ENCODE measurements at regions not wholly inside any gene's neighbourhood (a gene's known extent, or its start where the extent isn't known, plus 50 kb on each side); places are given as distances from the start of the nearest gene placed in this dataset.
"Not testable (repeated sequence)": the region's sequence is repeated elsewhere in the genome, so short reads cannot be mapped to it uniquely, and the experiment has no call there.

DNA sequence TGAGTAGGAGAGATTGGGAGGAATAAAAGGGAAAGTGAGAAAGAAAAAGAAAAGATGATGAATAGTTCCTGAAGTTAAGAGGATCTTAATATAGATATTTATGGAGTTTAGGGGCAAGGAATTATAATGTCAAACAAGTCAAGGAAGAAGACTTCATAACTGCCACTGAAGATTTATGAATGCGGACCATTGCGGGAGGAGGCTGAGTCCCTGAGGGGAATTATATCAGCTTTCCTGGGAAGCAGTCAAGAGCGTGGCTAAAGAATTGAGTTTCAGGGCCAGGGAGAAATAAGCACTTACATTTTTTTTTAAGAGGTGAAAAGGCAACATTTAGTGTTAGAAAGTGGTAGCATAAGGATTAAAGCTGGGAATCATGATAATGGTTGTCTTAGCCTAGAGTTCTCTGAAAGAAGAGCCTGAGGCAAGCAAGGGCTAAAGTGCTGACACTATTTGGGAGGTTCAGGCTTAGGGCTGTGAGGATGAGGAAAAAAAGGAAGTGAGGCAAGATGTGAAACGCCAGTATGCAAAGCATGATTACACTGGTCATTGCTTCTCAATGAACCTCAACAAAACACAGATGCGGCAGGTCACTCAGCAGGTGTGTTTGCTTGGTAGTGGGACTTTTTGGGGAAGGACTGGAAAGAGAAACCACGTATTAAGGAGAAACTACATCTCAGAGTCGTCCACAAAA lies 217.1 kb downstream of the SLC4A3 start:
- no peak for DNase-seq

GRCh38 chr2:219848882-219849281 lies 221.5 kb downstream of the SLC4A3 start:
- no peak for DNase-seq

GRCh38 chr2:219851169-219851568 lies 223.7 kb downstream of the SLC4A3 start:
- no peak for DNase-seq

- no peak for DNase-seq
These were observed 224.5 kb downstream of the SLC4A3 start for GRCh38 chr2:219851801-219852481.

DNA sequence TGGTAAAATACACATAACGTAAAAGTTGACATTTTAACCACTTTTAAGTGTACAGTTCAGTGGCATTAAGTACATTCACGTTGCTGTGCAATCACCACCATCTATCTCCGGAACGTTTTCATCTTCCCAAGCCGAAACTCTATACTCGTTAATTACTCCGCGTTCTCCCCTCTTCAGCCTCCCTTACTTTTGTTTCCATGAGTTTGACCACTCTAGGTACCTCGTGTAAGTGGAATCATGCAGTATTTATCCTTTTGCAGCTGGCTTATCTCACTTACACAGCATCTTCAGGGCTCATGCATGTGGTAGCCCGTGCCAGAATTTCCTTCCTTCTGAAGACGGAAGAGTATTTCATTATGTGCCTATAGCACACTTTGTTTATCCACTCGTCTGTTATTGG lies 225.2 kb downstream of the SLC4A3 start:
- DNase-seq: no peak

DNA sequence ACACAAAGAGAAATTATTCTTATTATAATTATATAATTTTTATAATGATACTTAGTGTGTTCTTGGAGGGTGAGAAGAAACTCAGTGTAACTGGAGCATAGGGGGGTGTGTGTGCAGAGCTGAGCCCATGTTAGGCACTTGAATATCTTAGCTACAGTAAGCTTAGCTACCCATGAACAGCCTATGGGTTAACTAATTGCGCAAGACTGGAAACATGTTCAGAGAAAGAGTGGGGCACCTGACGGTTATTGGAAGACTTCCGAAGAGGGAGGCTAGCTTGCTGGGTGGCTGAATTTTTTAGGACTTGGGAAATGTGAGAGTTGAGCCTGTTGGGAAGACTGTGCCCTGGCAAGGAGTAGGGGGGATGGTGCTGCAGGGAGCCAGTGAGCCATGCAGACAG lies 229.2 kb downstream of the SLC4A3 start:
- no peak for DNase-seq

DNA sequence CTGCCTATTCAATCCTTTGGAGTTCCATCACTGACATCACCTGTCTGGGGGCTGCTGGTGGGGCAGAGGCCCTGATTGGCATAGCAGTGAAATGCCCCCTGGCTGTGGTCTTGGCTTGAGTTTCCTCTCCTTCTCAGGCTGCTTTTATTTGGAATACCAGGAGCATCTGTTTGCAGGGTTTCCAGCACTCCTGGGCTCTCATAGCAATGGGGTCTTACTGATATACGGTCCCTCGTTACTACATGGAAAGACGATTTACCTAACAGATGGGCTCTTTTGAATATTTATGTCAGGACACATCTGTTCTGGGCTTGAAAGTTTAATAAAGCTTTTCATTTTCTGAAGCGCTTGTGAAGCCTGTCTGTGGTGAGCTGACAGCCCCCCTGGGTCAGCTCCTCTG lies 230.3 kb downstream of the SLC4A3 start:
- no peak for DNase-seq

- no peak for DNase-seq
These were observed 233.9 kb downstream of the SLC4A3 start for GRCh38 chr2:219861307-219861706.

GRCh38 chr2:219864154-219864553 lies 236.7 kb downstream of the SLC4A3 start:
- no peak for DNase-seq

DNA sequence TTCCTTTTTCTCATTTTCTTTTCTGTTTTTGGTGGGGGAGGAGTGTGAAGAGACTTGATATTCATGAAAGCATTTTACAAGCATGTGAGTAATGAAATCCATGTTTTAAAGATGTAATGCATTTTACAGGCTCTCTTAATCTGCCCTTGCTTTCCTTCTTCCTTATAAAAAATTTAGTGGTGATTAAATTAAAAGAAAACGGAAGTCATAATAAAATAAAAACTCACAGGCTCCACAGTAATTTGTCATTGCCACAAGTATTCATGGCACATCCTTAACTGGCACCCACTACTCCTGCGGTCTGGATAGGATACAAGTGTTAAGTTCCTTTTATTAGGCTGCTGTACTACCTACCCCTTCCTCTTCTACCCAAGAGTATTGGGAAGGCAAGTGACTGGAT lies 241.2 kb downstream of the SLC4A3 start:
- DNase-seq: no peak

GRCh38 chr2:219870041-219870440 lies 242.6 kb downstream of the SLC4A3 start:
- DNase-seq: no peak

- DNase-seq: no peak
These were observed 243.9 kb downstream of the SLC4A3 start for GRCh38 chr2:219871351-219871750.

- no peak for DNase-seq
These were observed 247.6 kb downstream of the SLC4A3 start for GRCh38 chr2:219875036-219875435.

GRCh38 chr2:219875986-219876385 lies 248.6 kb downstream of the SLC4A3 start:
- not testable (repeated sequence) for DNase-seq

- no peak for DNase-seq
These were observed 249.5 kb downstream of the SLC4A3 start for GRCh38 chr2:219876931-219877330.

DNA sequence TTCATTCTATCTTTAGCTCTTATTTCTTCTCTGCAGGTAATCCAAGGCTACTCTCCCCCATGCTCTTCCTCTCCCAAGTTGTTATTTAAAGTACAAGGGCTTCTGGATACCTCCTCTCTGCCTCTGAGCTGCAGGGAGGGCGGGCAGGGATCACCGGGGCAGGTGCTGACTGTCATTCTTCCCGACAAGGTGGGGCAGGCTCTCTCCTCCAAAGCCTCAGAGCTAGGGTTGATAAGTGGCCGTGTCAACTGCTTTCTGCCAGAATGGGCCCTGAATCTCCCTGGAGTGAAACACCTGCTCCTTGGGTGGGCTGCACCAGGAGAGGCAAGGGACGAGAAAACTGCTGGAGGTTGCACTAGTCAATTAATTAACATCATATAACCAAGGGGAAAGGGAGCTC lies 250.3 kb downstream of the SLC4A3 start:
- no peak for DNase-seq

DNA sequence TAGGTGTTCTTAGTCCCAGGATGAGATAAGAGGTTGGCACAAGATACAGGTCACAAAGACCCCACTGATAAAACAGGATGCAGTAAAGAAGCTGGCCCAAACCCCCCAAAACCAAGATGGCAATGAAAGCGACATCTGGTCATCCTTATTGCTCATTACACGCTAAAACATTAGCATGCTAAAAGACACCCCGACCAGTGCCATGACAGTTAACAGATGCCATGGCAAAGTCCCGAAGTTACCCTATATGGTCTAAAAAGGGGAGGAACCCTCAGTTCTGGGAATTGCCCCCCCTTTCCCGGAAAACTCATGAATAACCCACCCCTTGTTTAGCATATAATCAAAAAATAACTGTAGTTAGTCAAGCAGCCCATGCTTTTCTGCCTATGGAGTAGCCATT lies 251.1 kb downstream of the SLC4A3 start:
- DNase-seq: no peak

GRCh38 chr2:219881851-219882250 lies 254.4 kb downstream of the SLC4A3 start:
- DNase-seq: no peak

- no peak for DNase-seq
These were observed 259.2 kb downstream of the SLC4A3 start for GRCh38 chr2:219886615-219887014.

DNA sequence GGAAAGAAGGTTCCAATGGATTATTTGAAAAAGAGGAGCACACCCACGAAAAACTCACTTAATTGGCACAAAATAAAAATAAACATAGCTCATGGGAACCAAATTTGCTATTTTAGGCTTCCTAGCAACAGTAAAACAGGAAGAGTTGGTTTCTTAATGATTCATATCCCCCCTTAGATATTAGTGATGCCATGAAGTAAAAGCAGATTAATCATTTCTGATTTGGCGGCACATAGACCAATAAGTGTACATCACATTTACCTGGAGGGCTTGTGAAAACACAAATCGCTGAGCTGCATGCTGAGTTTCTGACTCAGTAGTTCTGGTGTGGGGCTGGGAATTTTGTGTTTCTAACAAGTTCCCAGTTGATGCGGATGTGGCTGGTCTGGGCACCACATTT lies 260.4 kb downstream of the SLC4A3 start:
- no peak for DNase-seq

DNA sequence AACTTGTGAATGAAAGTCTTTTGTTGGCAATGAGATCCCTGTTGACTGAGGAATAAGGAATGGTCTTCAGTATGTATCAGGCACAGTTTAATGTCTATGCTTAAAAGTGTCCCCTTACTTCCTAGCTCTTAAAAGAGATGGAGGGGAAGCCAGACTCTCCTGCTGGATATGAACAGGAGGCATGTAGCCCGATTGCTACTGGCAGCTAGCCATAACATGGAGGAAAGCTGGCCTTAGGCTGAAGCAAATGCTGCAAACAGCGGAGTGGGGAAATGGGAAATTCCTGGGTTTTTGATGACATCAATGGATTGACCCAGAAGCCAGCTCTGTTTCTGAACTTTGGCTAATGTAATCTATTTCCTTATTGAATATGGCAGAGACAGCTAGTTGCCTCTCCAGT lies 266.1 kb downstream of the SLC4A3 start:
- no peak for DNase-seq

GRCh38 chr2:219897456-219897855 lies 270.0 kb downstream of the SLC4A3 start:
- DNase-seq: no peak

GRCh38 chr2:219901155-219901554 lies 273.7 kb downstream of the SLC4A3 start:
- DNase-seq: no peak

DNA sequence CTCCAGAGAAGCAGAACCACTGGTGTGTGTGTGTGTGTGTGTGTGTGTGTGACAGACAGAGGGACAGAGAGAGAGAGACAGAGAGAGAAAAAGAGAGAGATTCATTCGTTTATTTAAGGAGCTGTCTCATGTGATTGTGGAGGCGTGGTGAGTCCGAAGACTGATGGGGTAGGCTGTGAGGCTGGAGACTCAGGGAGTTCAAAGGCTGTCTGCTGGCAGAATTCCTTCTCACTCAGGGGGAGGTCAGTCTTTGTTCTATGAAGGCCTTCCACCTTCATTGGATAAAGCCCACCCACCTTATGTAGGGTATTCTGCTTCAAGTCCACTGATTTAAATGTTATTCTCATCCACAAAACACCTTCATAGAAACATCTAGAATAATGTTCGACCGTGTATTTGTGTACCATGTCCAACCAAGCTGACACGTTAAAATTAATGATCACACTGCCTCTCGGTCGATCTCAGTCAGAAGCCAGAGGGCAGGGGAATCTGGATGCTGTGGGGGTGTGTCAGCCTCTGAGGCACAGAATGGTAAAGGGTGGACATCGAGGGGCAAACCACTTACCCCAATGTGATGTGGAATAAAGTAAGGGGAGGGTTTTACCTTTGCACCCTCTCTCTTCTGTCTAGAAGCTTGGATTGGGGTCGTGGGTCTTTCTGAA lies 275.6 kb downstream of the SLC4A3 start:
- DNase-seq: no peak
